ENCODE measurements at regions not wholly inside any gene's neighbourhood (a gene's known extent, or its start where the extent isn't known, plus 50 kb on each side); places are given as distances from the start of the nearest gene placed in this dataset.

DNA sequence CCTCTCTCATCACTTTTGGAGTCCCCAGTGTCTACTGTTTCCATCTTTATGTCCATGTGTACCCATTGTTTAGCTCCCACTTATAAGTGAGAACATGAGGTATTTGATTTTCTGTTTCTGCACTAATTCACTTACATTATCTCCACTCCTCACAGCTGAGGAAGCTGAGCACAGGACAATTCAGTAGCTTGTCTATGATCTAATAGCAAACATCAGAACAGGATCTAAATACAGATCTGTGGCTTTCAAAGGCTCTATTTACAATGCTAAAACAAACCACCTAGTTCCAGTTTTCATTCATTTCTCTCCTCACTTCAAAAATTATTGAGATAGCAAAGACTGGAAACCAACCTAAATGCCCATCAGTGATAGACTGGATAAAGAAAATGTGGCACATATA lies 52.0 kb upstream of the DDX18 start:
- TF ChIP-seq POLR2AphosphoS5 (IDR thresholded peaks at IDR 0.05; ENCODE audit: low read depth, low read length) (no peak), REST (IDR thresholded peaks at IDR 0.05; ENCODE audit: insufficient read depth in 1 of 2, low read depth in 2 of 2, low read length in 2 of 2) (no peak), SIN3A (IDR thresholded peaks at IDR 0.05; ENCODE audit: borderline replicate concordance, insufficient read depth, low read length) (no peak), TAF1 (IDR thresholded peaks at IDR 0.05; ENCODE audit: borderline replicate concordance, insufficient read depth, low read length) (no peak), FOXP2 (optimal IDR thresholded peaks at IDR 0.05; ENCODE audit: borderline replicate concordance, extremely low read depth, extremely low read length, insufficient read depth) (no peak)

All from PFSK-1 (cell line).